NCI-H1694 treated with DMSO at 0.1 percent for 48 hours (cell line): ENCODE measurements at regions not wholly inside any gene's neighbourhood (a gene's known extent, or its start where the extent isn't known, plus 50 kb on each side); places are given as distances from the start of the nearest gene placed in this dataset.

Source experiments
- DNase-seq: peaks from one replicate; lab custom pipeline; 2025; lab: John Stamatoyannopoulos, UW

- DNase-seq, result no peak
Measured at GRCh38 chr16:51035711-51036110, 115.4 kb downstream of the SALL1 start.

GRCh38 chr16:51035110-51035498 is 116.0 kb downstream of the SALL1 start:
- no peak for DNase-seq

GRCh38 chr16:51034481-51035109 is 116.5 kb downstream of the SALL1 start:
- DNase-seq, result peak; percentile 72

- no peak for DNase-seq
Measured at GRCh38 chr16:51031598-51031997, 119.5 kb downstream of the SALL1 start.

GRCh38 chr16:51030516-51030915 is 120.6 kb downstream of the SALL1 start:
- DNase-seq, result no peak

GRCh38 chr16:51025588-51026290 is 125.3 kb downstream of the SALL1 start:
- DNase-seq, result no peak

GRCh38 chr16:51024703-51025102 is 126.4 kb downstream of the SALL1 start:
- DNase-seq, result no peak

- DNase-seq, result no peak
Measured at GRCh38 chr16:51022955-51023354, 128.1 kb downstream of the SALL1 start.

GRCh38 chr16:51019617-51020016 is 131.5 kb downstream of the SALL1 start:
- no peak for DNase-seq

- no peak for DNase-seq
Measured at GRCh38 chr16:51017969-51018368, 133.1 kb downstream of the SALL1 start.

- no peak for DNase-seq
Measured at GRCh38 chr16:51012396-51012795, 138.7 kb downstream of the SALL1 start.

- DNase-seq, result no peak
Measured at GRCh38 chr16:51010817-51011216, 140.3 kb downstream of the SALL1 start.

GRCh38 chr16:51009813-51010212 is 141.3 kb downstream of the SALL1 start:
- DNase-seq, result no peak

GRCh38 chr16:51009359-51009758 is 141.7 kb downstream of the SALL1 start:
- no peak for DNase-seq

- DNase-seq, result no peak
Measured at GRCh38 chr16:51008607-51009006, 142.5 kb downstream of the SALL1 start.

GRCh38 chr16:51008037-51008436 is 143.0 kb downstream of the SALL1 start:
- no peak for DNase-seq

- DNase-seq, result no peak
Measured at GRCh38 chr16:51003850-51004566, 147.1 kb downstream of the SALL1 start.

- no peak for DNase-seq
Measured at GRCh38 chr16:51002881-51003490, 148.1 kb downstream of the SALL1 start.

- DNase-seq, result no peak
Measured at GRCh38 chr16:50999181-50999580, 151.9 kb downstream of the SALL1 start.

- DNase-seq, result no peak
Measured at GRCh38 chr16:50998411-50998810, 152.7 kb downstream of the SALL1 start.

- no peak for DNase-seq
Measured at GRCh38 chr16:50997679-50998078, 153.4 kb downstream of the SALL1 start.

GRCh38 chr16:50996830-50997186 is 154.3 kb downstream of the SALL1 start:
- no peak for DNase-seq
